ENCODE measurements at regions not wholly inside any gene's neighbourhood (a gene's known extent, or its start where the extent isn't known, plus 50 kb on each side); places are given as distances from the start of the nearest gene placed in this dataset.
A peak's percentile ranks its signal among the peaks of the same experiment; 100 is the strongest.

GRCh38 chr21:35933466-35933865, 126.9 kb downstream of the SETD4 start:
- DNase-seq = peak; percentile 40

GRCh38 chr21:35932232-35932911, 128.0 kb downstream of the SETD4 start:
- DNase-seq = peak; percentile 46

- no peak for DNase-seq
Observed at GRCh38 chr21:35929901-35930300, 130.4 kb downstream of the SETD4 start.

- no peak for DNase-seq
Observed at GRCh38 chr21:35927262-35927661, 133.1 kb downstream of the SETD4 start.

- no peak for DNase-seq
Observed at GRCh38 chr21:35926003-35926740, 134.2 kb downstream of the SETD4 start.

- DNase-seq = no peak
Observed at GRCh38 chr21:35925497-35925896, 134.8 kb downstream of the SETD4 start.

GRCh38 chr21:35924714-35925301, 135.5 kb downstream of the SETD4 start:
- DNase-seq = no peak

GRCh38 chr21:35923971-35924370, 136.4 kb downstream of the SETD4 start:
- DNase-seq = no peak

- no peak for DNase-seq
Observed at GRCh38 chr21:35922618-35923017, 137.7 kb downstream of the SETD4 start.

- no peak for DNase-seq
Observed at GRCh38 chr21:35921471-35921870, 138.9 kb downstream of the SETD4 start.

GRCh38 chr21:35920436-35920835, 139.9 kb downstream of the SETD4 start:
- DNase-seq = no peak

GRCh38 chr21:35915030-35915429, 145.3 kb downstream of the SETD4 start:
- no peak for DNase-seq

- DNase-seq = no peak
Observed at GRCh38 chr21:35911412-35912191, 148.7 kb downstream of the SETD4 start.

- peak; percentile 30 for DNase-seq
Observed at GRCh38 chr21:35909456-35910223, 150.7 kb downstream of the SETD4 start.

- no peak for DNase-seq
Observed at GRCh38 chr21:35908311-35909078, 151.8 kb downstream of the SETD4 start.

GRCh38 chr21:35906586-35906985, 153.7 kb downstream of the SETD4 start:
- DNase-seq = no peak

- no peak for DNase-seq
Observed at GRCh38 chr21:35905963-35906345, 154.4 kb downstream of the SETD4 start.

- no peak for DNase-seq
Observed at GRCh38 chr21:35905096-35905962, 155.0 kb downstream of the SETD4 start.

- no peak for DNase-seq
Observed at GRCh38 chr21:35900539-35900938, 159.8 kb downstream of the SETD4 start.

GRCh38 chr21:35896060-35896459, 164.3 kb downstream of the SETD4 start:
- no peak for DNase-seq

- DNase-seq = no peak
Observed at GRCh38 chr21:35895598-35895997, 164.7 kb downstream of the SETD4 start.

Measured in amniotic stem cell (primary cell).